NOMO-1 treated with DMSO at 0.1 percent for 48 hours (cell line): ENCODE measurements at regions not wholly inside any gene's neighbourhood (a gene's known extent, or its start where the extent isn't known, plus 50 kb on each side); places are given as distances from the start of the nearest gene placed in this dataset.

Experiments used
- DNase-seq: peaks from one replicate; lab custom pipeline; 2025; ENCODE audit not compliant: unreplicated experiment; lab: John Stamatoyannopoulos, UW

DNA sequence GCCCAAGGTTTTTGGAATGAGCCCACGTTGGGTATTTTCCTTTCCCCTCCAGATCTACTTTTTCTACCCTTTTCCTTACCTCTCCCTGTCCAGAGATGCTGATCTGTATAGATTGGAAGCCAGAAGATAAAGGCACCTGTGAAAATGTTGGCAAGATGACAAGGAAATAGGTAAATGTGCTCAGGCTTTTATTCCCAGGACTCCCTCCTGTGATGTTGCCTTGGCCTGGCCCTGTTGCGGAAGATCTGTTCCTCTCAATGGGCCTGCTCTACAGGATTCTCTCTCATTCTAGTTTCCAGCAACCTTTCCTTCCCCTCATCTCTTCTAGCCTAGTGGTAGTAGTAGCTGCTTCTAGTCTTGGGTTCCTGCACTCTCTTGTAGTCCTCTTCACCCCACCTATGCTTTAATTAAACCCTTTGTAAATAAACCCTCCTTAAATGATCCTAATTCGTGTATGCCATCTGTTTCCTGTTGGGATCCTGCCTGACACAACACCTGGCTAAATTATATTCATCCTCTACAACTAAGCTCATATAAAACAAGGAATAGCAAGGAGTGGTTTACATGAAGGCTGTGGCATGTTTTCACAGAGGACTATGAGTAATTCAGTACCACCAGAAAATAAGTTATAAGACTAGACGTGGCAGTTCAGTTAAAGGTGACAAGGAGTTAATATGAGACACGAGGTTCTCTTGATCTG, 95.7 kb upstream of the MAOA start:
- DNase-seq = no peak

DNA sequence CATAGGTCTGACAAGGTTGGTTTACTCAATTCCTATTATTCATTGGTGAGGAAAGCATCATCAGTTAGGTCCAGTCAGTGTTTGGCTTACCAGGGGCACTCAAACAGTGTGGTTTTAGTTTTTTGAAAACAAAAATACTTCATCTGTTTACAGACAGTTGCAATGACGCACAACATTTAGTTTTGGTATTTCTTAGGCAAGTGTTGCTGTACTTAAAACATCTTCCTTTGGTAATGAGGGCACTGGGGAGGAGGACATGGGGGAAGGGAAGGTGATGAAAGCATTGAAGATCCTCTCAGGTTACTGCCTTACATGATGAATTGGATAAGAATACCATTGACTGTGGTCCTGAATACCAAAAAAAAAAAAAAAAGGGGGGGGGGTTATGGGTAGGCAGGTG, 93.7 kb upstream of the MAOA start:
- no peak for DNase-seq

GRCh38 chrX:43564953-43565352, 91.1 kb upstream of the MAOA start:
- DNase-seq = no peak

- DNase-seq = no peak
Measured at GRCh38 chrX:43566170-43566569, 89.9 kb upstream of the MAOA start.

GRCh38 chrX:43573441-43574015, 82.6 kb upstream of the MAOA start:
- no peak for DNase-seq

- no peak for DNase-seq
Measured at GRCh38 chrX:43580621-43581020, 75.5 kb upstream of the MAOA start.

DNA sequence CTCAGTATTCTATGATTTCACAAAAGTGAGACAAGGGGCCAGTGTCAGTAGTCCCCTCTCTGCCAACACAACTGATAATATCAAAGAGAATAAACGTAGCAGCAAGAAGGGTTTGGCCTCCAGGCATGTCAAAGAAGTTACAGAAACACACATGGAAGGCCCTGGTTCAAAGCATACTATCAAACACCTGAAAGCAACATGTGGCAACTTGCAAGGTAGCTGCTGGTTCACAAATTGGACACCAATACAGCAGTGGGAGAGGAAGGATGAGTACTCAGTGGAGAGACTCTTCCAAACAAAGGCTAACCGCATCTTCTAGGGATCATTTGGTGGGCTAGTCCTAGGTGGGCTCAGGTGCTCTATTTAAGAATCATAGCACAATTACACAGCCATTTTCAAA, 74.9 kb upstream of the MAOA start:
- no peak for DNase-seq

DNA sequence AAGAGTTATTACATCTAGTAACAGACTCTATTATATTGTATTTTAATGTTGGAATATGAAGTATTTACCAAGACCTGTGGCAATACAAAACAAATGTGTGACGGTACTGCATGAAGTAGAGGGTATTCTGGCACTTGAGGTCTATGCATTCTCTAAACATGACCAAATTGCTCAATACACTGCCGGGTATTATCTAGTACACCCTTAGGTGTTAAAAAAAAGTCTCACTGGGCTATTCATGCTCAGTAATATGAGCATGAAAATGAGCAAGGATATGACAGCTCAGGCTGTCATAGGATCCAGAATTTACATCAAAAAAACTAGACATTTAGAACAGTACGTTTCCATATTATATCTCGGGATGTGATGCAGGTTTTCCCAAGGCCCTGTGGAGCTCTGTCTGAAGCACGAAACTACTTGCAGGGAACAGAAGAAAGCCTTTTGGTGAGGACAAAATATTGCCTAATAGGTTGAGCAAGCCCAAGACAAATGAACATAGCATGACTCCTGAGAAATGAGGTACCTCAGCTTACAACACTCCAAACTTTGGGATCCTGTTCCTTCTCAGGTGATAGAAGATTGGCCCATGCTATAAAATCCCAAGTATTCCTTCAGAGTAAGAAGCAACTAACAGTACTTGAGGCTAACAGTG, 74.1 kb upstream of the MAOA start:
- DNase-seq = no peak

- no peak for DNase-seq
Measured at GRCh38 chrX:43582540-43582913, 73.6 kb upstream of the MAOA start.

DNA sequence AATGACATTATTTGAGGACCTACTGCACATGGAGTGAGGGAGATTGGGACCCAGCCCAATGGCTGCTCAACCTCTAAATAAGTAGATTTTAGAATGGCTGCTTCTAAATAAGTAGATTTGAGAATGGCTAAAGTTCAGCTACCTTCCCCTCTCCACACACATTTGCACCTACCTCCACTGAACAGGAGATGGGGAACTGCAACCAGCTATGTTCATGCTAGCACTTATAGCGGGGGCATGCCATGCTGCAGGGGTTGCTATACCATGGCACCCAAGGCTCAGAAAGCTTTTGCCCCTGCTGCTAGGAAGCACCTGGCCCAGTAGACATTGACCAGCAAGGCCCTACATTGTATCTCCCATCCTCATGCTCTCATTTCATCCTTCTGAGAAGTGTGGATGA, 70.2 kb upstream of the MAOA start:
- no peak for DNase-seq

GRCh38 chrX:43586830-43587229, 69.3 kb upstream of the MAOA start:
- no peak for DNase-seq

GRCh38 chrX:43589735-43590134, 66.4 kb upstream of the MAOA start:
- no peak for DNase-seq

- no peak for DNase-seq
Measured at GRCh38 chrX:43590150-43590549, 65.9 kb upstream of the MAOA start.

DNA sequence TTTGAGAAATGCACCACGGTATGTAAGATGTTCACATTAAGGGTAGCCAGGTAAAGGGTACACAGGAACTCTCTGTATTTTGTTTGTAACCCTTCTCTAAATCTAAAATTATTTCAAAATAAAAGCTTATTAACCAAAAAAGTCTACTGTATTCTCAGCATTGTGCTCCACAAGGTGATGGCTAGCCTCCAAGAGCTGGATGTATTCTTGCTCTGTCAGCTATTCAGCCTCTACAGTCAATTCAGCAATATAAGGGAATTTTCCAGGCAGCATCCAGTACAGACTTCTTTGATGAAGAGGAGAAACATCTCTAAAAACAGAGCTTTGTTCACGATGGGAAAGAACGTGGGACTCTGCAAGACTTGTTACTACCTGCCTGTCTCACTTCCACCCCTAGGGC, 63.5 kb upstream of the MAOA start:
- DNase-seq = no peak

- no peak for DNase-seq
Measured at GRCh38 chrX:43595931-43596330, 60.2 kb upstream of the MAOA start.

GRCh38 chrX:43604753-43605152, 51.3 kb upstream of the MAOA start:
- no peak for DNase-seq

DNA sequence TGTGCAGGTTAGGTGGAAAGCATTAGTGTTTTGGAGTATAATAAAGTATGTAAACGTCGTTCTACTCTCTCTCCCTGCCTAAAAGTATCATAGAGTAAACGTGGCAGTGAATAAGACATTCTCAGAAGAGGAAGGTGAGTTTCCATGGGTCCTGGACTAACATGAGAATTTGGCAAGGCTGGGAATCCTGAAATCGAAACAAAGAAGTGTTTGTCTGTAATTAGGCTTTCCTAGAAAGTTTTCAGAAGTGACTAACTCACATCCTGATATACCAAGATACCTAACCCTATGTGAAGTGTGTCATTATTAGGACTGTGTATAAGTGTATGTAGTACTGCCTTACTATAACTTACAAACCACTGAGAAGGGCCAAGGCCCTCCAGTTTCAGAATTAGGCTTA, 50.7 kb upstream of the MAOA start:
- no peak for DNase-seq
